IPS-NIHi11 (cell line): ENCODE measurements at regions not wholly inside any gene's neighbourhood (a gene's known extent, or its start where the extent isn't known, plus 50 kb on each side); places are given as distances from the start of the nearest gene placed in this dataset.
A peak's percentile ranks its signal among the peaks of the same experiment; 100 is the strongest.
"Not testable (repeated sequence)": the region's sequence is repeated elsewhere in the genome, so short reads cannot be mapped to it uniquely, and the experiment has no call there.

Source experiments
- DNase-seq: peaks from one replicate; pipeline ENCODE4 v3.0.0; 2012; ENCODE audit warnings: mixed read lengths, low spot score

DNA sequence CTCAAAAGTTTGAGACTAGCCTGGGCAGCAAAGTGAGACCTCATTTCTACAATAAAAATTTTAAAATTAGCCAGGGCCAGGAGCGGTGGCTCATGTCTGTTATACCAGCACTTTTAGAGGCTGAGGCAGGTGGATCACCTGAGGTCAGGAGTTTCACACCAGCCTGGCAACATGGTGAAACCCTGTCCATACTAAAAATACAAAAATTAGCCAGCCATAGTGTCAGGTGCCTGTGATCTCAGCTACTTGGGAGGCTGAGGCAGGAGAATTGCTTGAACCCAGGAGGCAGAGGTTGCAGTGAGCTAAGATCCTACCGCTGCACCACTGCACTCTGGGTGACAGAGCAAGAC, 85.1 kb upstream of the MAP4 start:
- DNase-seq, result not testable (repeated sequence)

DNA sequence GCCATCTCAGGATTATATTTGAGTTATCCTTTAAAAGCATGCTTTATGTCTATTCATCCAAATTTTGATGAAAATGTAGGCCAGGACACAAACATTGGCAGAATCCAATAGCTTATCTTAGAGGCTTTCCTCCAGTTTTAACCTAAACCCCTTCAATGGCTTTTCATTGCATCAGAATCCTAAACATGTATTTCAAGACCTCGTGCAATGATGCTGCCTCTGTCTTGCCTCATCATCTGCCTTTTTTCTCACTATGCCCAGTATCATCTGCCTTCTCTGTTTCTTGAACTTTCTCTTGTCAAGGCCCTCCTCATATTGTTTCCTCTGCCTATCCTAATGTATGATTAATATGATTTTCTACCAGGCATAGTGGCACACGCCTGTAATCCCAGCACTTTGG, 76.1 kb upstream of the MAP4 start:
- no peak for DNase-seq

DNA sequence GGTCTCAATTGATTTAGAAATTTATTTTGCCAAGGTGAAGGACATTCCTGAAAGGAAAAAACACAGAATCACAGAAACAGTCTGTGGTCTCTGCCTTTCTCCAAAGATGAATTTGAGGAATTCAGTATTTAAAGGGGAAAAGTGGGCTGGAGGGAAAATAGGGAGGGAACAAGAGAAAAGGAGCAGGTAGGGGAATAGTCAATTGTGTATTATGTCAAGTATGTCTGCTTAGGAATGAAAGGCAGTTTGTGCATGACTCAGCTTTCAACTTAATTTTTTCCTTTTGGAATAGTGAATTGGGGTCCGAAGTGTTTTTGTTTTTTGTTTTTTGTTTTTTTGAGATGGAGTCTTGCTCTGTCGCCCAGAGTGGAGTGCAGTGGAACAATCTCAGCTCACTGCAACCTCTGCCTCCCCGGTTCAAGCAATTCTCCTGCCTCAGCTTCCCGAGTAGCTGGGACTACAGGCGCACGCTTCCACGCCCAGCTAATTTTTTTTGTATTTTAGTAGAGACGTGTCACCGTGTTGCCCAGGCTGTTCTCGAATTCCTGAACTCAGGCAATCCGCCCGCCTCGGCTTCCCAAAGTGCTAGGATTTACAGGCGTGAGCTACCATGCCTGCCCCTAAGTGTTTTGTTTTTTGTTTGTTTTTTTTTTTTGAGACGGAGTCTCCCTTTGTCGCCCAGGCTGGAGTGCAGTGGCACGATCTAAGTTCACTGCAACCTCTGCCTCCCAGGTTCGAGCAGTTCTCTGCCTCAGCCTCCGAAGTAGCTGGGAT, 74.1 kb upstream of the MAP4 start:
- DNase-seq, result no peak

DNA sequence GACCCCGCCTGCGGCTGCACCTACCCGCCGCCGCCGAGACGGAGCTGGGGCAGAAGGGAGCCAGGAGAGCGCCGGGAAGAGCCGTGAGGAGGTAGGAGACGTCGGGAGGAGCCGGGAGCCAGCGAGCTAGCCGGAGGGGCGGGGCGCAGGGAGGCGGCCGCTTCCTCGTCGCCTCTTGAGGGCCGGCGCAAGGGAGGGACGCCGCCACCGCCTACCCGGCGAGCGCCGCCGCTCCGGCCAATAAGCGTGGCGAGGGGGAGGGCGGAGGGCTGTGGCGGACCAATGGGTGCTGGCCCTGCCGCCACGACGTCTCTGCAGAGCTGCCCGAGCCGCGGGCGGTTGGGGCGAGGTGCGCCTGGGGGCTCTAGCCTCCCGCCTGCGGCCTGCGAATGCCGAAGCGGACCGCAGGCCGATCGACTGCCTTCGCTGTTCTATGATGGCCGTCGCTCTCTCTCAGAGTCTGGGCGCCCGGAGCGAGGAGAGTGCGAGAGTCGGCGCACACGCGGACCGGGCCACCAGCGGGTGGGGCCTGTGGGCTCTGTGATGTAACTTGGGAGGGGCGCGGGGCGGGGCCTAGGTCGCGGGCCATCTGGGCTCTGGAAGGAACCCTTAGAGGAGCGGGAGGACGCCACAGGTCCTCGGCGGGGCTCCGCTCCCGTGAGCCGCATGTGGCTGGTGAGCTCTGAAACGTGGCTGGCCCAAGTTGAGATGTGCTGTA, 72.7 kb upstream of the MAP4 start:
- DNase-seq, result peak; percentile 98

DNA sequence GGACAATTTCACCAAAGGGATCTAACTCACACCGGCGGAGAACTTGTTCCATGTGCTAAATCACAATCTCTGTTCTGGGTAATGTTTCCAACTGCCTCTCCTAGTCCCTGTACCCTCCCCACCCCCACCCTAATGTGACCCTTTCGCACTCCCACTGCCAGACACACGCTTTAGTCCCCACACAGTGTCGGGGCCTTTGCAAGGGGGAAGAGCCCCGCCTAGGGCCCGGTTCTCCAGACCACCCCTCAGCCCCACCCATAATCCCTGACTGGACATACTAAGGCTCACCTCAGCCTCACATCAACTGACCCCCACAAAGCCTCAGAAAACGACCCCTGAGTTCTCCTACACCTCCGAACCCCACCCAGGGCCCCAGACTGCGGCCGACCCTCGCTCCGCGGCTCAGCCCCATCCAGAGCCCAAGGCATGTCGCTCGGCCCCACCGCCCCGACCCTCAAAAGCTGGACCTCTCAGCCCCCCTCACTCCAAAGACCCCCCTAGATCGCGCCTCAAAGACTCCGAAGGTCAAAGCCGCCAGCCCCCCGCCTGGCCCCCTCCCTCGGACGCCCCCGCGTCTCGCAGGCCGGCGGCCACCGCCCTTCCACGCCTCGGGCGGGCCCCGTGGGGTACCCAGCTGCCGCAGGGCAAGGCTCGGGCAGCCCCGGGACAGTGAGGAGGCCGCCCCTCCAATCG, 72.0 kb upstream of the MAP4 start:
- DNase-seq, result peak; percentile 46

DNA sequence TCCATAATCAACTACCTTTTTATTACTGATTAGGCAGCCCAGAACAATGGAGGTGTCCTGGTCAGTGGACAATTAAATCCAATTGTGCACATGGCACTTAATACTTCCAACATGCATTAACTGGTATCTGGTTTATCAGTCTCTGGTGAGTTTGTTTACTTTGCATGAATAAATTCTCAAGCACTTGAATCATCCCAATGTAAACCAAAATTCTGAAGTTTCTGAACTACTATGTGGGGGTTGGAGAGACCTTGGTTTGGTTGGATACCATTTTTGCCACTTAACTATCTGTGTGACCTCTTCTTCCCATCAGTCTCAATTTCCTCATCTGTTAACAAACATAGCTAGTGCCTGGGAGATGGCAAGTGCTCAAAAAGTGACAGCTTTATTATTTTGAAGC, 70.5 kb upstream of the MAP4 start:
- DNase-seq, result no peak

DNA sequence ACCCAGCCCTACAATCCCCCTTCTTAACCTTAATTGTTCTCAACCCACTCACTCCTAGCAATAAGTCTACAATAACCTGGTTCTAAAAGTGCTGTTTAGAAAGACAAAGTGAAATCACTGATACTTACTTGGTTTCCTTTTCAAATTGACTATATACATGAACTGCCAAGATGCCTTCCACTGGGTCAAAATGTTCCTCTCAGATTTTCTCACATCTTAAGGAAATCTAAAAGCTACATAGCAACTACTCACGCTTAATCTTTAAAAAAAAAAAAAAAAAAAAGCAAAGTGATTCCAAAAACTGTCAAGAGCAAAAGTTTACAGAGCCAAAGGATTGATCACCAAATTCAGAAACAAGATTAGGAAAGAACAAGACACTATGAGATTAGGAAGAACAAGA, 68.7 kb upstream of the MAP4 start:
- no peak for DNase-seq

DNA sequence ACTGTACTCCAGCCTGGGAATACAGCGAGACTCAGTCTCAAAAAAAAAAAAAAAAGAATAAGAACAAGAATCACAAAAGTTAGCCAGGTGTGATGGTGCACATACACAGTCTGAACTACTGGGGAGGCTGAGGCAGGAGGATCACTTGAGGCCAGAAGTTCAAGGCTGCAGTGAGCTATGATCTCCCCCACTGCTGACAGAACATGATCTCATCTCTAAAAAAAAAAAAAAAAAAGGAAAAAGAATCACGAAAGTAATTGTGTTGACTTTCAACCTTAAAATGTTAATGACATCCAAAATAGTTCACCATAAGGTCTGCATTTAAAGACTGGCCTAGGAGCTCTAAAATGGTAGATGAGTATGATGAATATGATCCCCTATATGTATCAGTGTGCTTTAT, 68.0 kb upstream of the MAP4 start:
- no peak for DNase-seq

DNA sequence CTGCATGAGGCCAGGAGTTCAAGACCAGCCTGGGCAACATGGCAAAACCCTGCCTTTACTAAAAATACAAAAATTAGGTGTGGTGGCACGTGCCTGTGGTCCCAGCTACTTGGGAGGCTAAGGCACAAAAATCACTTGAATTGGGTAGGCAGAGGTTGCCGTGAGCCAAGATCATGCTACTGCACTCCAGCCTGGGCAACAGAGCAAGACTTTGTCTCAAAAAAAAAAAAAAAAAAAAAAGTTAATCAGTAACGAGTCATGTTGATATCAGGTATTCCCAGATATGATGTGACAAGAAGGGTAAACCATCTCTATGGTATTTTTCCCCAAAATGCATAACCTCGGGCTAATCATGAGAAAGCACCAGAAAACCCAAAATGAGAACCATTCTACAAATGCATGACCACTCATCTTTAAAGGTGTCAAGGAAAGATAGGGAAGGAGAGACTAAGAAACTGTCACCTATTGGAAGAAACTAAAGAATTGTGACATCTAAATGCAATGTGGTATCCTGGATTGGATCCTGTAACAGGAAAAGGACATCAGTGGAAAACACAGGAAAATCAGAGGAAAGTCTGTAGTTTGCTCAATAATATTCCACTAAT, 66.5 kb upstream of the MAP4 start:
- DNase-seq, result no peak

DNA sequence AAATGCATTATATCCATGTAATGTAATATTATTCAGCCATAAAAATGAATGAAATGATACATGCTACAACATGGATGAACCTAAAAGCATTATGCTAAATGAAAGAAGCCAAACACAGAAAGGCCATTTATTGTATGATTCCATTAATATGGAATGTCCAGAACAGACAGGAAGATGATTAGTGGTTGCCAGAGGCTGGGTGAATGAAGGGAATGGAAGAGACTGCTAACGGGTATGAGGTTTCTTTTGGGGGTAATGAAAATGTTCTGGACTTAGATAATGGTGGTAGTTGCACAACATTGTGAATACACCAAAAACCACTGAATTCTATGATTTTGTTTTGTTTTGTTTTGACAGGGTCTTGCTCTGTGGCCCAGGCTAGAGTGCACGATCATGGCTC, 61.6 kb upstream of the MAP4 start:
- DNase-seq, result no peak

DNA sequence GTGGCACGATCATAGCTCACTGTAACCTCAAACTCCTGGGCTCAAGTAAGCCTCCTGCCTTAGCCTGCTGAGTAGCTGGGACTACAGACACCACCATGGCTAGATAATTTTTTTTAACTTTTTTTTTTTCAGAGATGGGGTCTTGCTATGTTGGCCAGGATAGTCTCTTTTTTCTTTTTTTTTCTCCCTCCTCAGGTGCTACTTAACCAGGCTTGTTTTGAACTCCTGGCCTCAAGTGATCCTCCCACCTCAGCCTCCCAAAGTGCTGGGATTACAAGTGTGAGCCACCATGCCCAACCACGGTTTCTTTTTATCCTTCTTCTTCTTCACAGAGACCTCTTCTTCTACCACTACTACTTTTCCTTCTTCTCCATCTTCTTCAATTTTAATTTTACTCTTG, 53.8 kb upstream of the MAP4 start:
- DNase-seq, result no peak

DNA sequence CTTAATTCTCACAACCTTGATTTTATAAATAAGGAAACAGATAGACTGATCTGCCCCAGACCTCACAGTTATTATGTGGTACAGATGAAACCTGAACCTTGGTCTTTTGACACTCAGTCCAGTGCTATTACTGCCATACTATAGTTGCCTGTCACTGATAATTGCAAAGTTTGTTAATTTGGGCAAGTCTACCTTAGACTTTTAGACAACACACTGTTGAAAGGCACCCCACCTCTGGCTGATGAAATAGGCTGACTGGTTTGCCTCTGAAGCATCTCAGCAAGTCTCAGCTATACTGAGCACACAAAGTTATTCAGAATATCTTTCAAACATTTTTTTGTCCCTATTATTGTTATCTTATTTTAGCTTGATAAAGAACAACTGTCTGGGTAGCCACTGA, 53.1 kb upstream of the MAP4 start:
- DNase-seq, result no peak

DNA sequence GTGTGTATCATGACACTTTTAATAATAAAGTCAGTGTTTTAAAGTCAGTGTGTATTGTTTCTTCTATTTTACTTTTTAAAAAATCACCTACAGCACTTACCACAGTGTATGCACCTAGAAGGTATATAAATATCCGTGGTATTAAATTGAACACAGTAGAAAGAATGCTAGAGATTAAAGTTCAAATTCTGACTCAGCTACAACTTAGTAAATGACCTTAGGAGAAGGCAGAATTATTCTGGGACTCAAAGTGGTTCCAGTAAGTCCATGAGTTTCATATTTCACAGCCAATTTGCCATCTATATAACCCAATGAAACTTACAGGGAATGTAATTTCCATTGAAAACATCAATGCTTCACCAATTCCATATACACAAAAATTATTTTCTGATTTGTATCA, 52.7 kb upstream of the MAP4 start:
- no peak for DNase-seq

DNA sequence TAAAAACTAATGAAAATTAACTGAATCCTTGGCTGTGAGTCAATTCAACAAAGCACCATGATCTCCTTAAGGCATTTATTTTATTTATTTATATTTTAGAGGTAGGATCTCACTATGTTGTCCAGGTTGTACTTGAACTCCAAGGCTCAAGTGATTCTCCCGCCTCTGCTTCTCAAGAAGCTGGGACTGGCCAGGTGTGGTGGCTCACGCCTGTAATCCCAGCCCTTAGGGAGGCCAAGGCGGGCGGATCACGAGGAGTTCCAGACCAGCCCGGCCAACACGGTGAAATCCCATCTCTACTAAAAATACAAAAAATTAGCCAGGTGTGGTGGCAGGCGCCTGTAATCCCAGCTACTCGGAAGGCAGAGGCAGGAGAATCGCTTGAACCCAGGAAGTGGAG, 52.1 kb upstream of the MAP4 start:
- not testable (repeated sequence) for DNase-seq

DNA sequence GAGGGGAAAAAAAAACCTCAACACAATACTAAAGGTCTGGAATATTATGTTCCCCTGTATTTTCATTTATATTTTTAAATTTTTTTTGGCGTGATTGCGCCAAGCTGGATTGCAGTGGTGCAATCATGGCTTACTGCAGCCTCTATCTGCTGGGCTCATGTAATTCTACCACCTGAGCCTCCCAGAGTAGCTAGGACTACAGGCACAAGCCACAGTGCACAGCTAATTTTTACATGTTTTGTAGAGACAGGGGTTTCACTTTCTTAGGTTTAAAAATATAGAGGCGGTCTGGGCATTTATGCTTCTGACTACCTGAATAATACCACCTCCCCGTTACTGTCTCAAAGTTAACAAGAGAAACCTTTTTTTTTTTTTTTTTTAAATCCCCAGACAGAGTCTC, 51.1 kb upstream of the MAP4 start:
- no peak for DNase-seq
